HCT116 (cell line): ENCODE measurements at regions not wholly inside any gene's neighbourhood (a gene's known extent, or its start where the extent isn't known, plus 50 kb on each side); places are given as distances from the start of the nearest gene placed in this dataset.

Experiments used
- ATAC-seq: fragments of 200-7000 bp; cut with Tn5 transposase; 2 replicates; pipeline ENCODE4 v1.9.1; 2020; ENCODE audit warnings: mild to moderate bottlenecking, moderate library complexity
- BruUV-seq: library from RNA; stranded (reverse); fragments of 400-500 nt; replicated peaks from 2 replicates; lab custom pipeline; 2021; lab: Mats Ljungman, UMichigan
- CTCF ChIA-PET: fragments of 300-600 bp; sonication (Branson Sonifier 250); formaldehyde crosslinking; loops from one replicate; lab custom pipeline; 2021; ENCODE audit warnings: antibody characterized with exemption; lab: Charles Lee
- POLR2A ChIA-PET: fragments of 300-600, 350-600 bp; sonication (Branson Sonifier 250); formaldehyde crosslinking; loops from one replicate; lab custom pipeline; 2021; ENCODE audit warnings: antibody characterized with exemption; lab: Charles Lee
- RAD21 ChIA-PET, 2 experiments: fragments of 300-600 bp; sonication (Branson Sonifier 250); formaldehyde crosslinking; loops; one replicate each; lab custom pipeline; 2023; ENCODE audit warnings: low total read pairs in 2 of 2; ENCODE audit not compliant: uncharacterized antibody in 2 of 2, unreplicated experiment in 2 of 2, low non-redundant PET in 1 of 2; lab: Charles Lee
- DNase-seq: peaks from one replicate; pipeline ENCODE4 v3.0.0-alpha.2; 2010; ENCODE audit warnings: low read depth, low spot score
- H2AFZ ChIP-seq: fragments of 200-600 bp; shearing (Covaris generic), sonication (generic); 2 replicates; pipeline ENCODE4 v1.6.1; 2017; ENCODE audit warnings: low read depth, mixed run types, mixed read lengths, antibody characterized with exemption, low read length; ENCODE audit not compliant: poor library complexity, severe bottlenecking
- H3K27ac ChIP-seq: 2 replicates; pipeline ENCODE4 v1.5.1; 2012; ENCODE audit warnings: low read depth, low read length
- H3K27me3 ChIP-seq: fragments of 200-600 bp; sonication (generic); 2 replicates; pipeline ENCODE4 v1.6.1; 2016; ENCODE audit warnings: mixed run types, low read length, mixed read lengths; ENCODE audit not compliant: insufficient read depth
- H3K36me3 ChIP-seq, 2 experiments: fragments of 200-500 bp in 1 of 2; fragments of 200-600 bp in 1 of 2; sonication (Bioruptor generic) in 1 of 2; sonication (generic) in 1 of 2; 2 replicates each; pipeline versions ENCODE4 v1.5.1 to v1.6.1; 2014 to 2016; ENCODE audit warnings: low read length in 2 of 2, inconsistent platforms in 1 of 2, mixed read lengths in 1 of 2, mixed run types in 1 of 2; ENCODE audit not compliant: insufficient read depth in 2 of 2, control insufficient read depth in 1 of 2
- H3K4me1 ChIP-seq, 2 experiments: fragments of 200-600 bp in 1 of 2; sonication (generic) in 1 of 2; 2 replicates each; pipeline versions ENCODE4 v1.5.1 to v1.6.1; 2012 to 2017; ENCODE audit warnings: low read length in 2 of 2, inconsistent platforms in 1 of 2, mild to moderate bottlenecking in 1 of 2, mixed read lengths in 1 of 2, mixed run types in 1 of 2, moderate library complexity in 1 of 2; ENCODE audit not compliant: insufficient read depth in 2 of 2, control insufficient read depth in 1 of 2
- H3K4me2 ChIP-seq: fragments of 200-600 bp; sonication (generic); 2 replicates; pipeline ENCODE4 v1.6.1; 2017; ENCODE audit warnings: mixed run types, low read length, mixed read lengths
- H3K4me3 ChIP-seq, 2 experiments: fragments of 200-600 bp in 1 of 2; sonication (generic) in 1 of 2; replicated peaks in 1 of 2; 2 replicates each; pipeline ENCODE4 v1.5.1; 2011 to 2016; ENCODE audit warnings: low read length in 2 of 2, control low read depth in 1 of 2, low read depth in 1 of 2, mild to moderate bottlenecking in 1 of 2, mixed read lengths in 1 of 2, mixed run types in 1 of 2
- H3K79me2 ChIP-seq: fragments of 200-600 bp; sonication (generic); 2 replicates; pipeline ENCODE4 v1.6.1; 2017; ENCODE audit warnings: mild to moderate bottlenecking, mixed run types, low read length, moderate library complexity, mixed read lengths; ENCODE audit not compliant: insufficient read depth
- H3K9ac ChIP-seq: fragments of 200-600 bp; sonication (generic); 2 replicates; pipeline ENCODE4 v1.6.1; 2016; ENCODE audit warnings: low read length, mixed read lengths
- H3K9me2 ChIP-seq: fragments of 200-600 bp; sonication (generic), shearing (Covaris generic); 2 replicates; pipeline ENCODE4 v1.6.1; 2017; ENCODE audit warnings: mixed run types, mild to moderate bottlenecking, moderate library complexity; ENCODE audit not compliant: insufficient read depth
- H3K9me3 ChIP-seq, 2 experiments: fragments of 200-500 bp in 1 of 2; fragments of 200-600 bp in 1 of 2; sonication (Bioruptor generic) in 1 of 2; sonication (generic) in 1 of 2; 2 replicates each; pipeline ENCODE4 v1.6.1; 2014 to 2017; ENCODE audit warnings: low read length in 2 of 2, mixed read lengths in 2 of 2, inconsistent platforms in 1 of 2, low read depth in 1 of 2, mild to moderate bottlenecking in 1 of 2, mixed run types in 1 of 2, moderate library complexity in 1 of 2; ENCODE audit not compliant: control insufficient read depth in 1 of 2, insufficient read depth in 1 of 2
- H4K20me1 ChIP-seq: fragments of 200-600 bp; sonication (generic), shearing (Covaris generic); 2 replicates; pipeline ENCODE4 v1.6.1; 2017; ENCODE audit warnings: mixed run types, mild to moderate bottlenecking, moderate library complexity; ENCODE audit not compliant: insufficient read depth
- ATF3 ChIP-seq: IDR thresholded peaks from 2 replicates; pipeline ENCODE4 v1.6.1; 2012
- CBX3 ChIP-seq: IDR thresholded peaks from 2 replicates; pipeline ENCODE4 v1.6.1; 2012; ENCODE audit warnings: low read depth
- CEBPB ChIP-seq: IDR thresholded peaks from 2 replicates; pipeline ENCODE4 v1.6.1; 2012; ENCODE audit warnings: low read depth
- CTCF ChIP-seq, 3 experiments: fragments of 200-600 bp in 1 of 3; sonication (generic) in 1 of 3; IDR thresholded peaks in 2 of 3; conservative IDR thresholded peaks in 1 of 3; 2 replicates each; pipeline ENCODE4 v1.5.1; 2012 to 2017; ENCODE audit warnings: low read depth in 2 of 3, low read length in 2 of 3, antibody characterized with exemption in 1 of 3, borderline replicate concordance in 1 of 3, control low read depth in 1 of 3, mild to moderate bottlenecking in 1 of 3, mixed read lengths in 1 of 3, mixed run types in 1 of 3, moderate library complexity in 1 of 3; ENCODE audit not compliant: insufficient read depth in 1 of 3
- EGR1 ChIP-seq: IDR thresholded peaks from 2 replicates; pipeline ENCODE4 v1.6.1; 2012; ENCODE audit warnings: low read depth
- ELF1 ChIP-seq: IDR thresholded peaks from 2 replicates; pipeline ENCODE4 v1.6.1; 2012; ENCODE audit warnings: low read depth, borderline replicate concordance
- EZH2 ChIP-seq: fragments of 200-600 bp; sonication (generic); IDR thresholded peaks from 2 replicates; pipeline ENCODE4 v1.6.1; 2017; ENCODE audit warnings: antibody characterized with exemption, mixed run types
- EZH2phosphoT487 ChIP-seq: fragments of 200-600 bp; IDR thresholded peaks from 2 replicates; pipeline ENCODE4 v1.6.1; 2018; ENCODE audit warnings: antibody characterized with exemption, borderline replicate concordance
- FOSL1 ChIP-seq: IDR thresholded peaks from 2 replicates; pipeline ENCODE4 v1.6.1; 2012; ENCODE audit warnings: low read depth
- JUND ChIP-seq: IDR thresholded peaks from 2 replicates; pipeline ENCODE4 v1.6.1; 2012
- POLR2AphosphoS5 ChIP-seq: IDR thresholded peaks from 2 replicates; pipeline ENCODE4 v1.6.1; 2011; ENCODE audit warnings: mild to moderate bottlenecking, low read depth, low read length, moderate library complexity
- RAD21 ChIP-seq: IDR thresholded peaks from 2 replicates; pipeline ENCODE4 v1.6.1; 2012; ENCODE audit warnings: low read depth, mild to moderate bottlenecking
- REST ChIP-seq: IDR thresholded peaks from 2 replicates; pipeline ENCODE4 v1.6.1; 2012; ENCODE audit warnings: low read depth
- SIN3A ChIP-seq: IDR thresholded peaks from 2 replicates; pipeline ENCODE4 v1.6.1; 2012; ENCODE audit warnings: low read depth
- SP1 ChIP-seq: IDR thresholded peaks from 2 replicates; pipeline ENCODE4 v1.6.1; 2012; ENCODE audit warnings: low read depth
- SRF ChIP-seq: IDR thresholded peaks from 2 replicates; pipeline ENCODE4 v1.6.1; 2012; ENCODE audit warnings: low read depth
- TCF7L2 ChIP-seq: IDR thresholded peaks from 2 replicates; pipeline ENCODE4 v1.7.0; 2011; ENCODE audit warnings: borderline replicate concordance, inconsistent platforms; ENCODE audit not compliant: insufficient read depth, insufficient read length; ENCODE audit errors: extremely low read depth
- YY1 ChIP-seq: IDR thresholded peaks from 2 replicates; pipeline ENCODE4 v1.6.1; 2011; ENCODE audit warnings: low read length, low read depth, moderate library complexity, mild to moderate bottlenecking; ENCODE audit not compliant: insufficient replicate concordance; ENCODE audit errors: extremely low read depth
- ZBTB33 ChIP-seq: IDR thresholded peaks from 2 replicates; pipeline ENCODE4 v1.6.1; 2011; ENCODE audit warnings: mild to moderate bottlenecking, low read length, moderate library complexity; ENCODE audit not compliant: insufficient replicate concordance; ENCODE audit errors: extremely low read depth
- ZFX ChIP-seq: fragments of 450-650 bp; IDR thresholded peaks from 2 replicates; pipeline ENCODE4 v1.6.1; 2017
- intact Hi-C: fragments of 100-400 bp; cut with micrococcal nuclease; formaldehyde crosslinking; loops from 2 replicates; pipeline ENCODE4 v1.10.0; 2022

GRCh38 chr4:130486186-130486585 lies 1390.2 kb downstream of the C4orf33 start:
- POLR2A ChIA-PET = no interaction called here
- intact Hi-C loops = no loop called here
- H3K4me1 ChIP-seq = no peaks in the 10 kb centered on the region
- BruUV-seq = no TSS peak
- ATAC-seq (no peak), DNase-seq (no peak)
- H2AFZ ChIP-seq = no peak overlapping the region
- H3K27me3 ChIP-seq = no peaks in the 10 kb centered on the region
- H3K9me2 ChIP-seq = no peaks in the 10 kb centered on the region
- no peak overlapping the region for H3K27ac ChIP-seq
- CTCF ChIA-PET = no interaction called here
- H3K4me3 ChIP-seq = no peak overlapping the region
- RAD21 ChIA-PET = no interaction called here
- no peaks in the 10 kb centered on the region for H4K20me1 ChIP-seq
- H3K4me2 ChIP-seq = no peak overlapping the region
- no peaks in the 10 kb centered on the region for H3K79me2 ChIP-seq
- H3K36me3 ChIP-seq = no peaks in the 10 kb centered on the region
- TF ChIP-seq FOSL1 = no peak
- no peak for TF ChIP-seq EGR1
- no peak for TF ChIP-seq REST
- TF ChIP-seq EZH2phosphoT487 = no peak
- TF ChIP-seq SP1 = no peak
- no peak for TF ChIP-seq RAD21
- TF ChIP-seq CTCF (IDR thresholded peaks at IDR 0.05 in 2 of 3, conservative IDR thresholded peaks at IDR 0.05 in 1 of 3; ENCODE audit: borderline replicate concordance in 1 of 3, insufficient read depth in 1 of 3, low read depth in 2 of 3, low read length in 2 of 3) = no peak
- no peak for TF ChIP-seq TCF7L2
- no peak for TF ChIP-seq POLR2AphosphoS5
- TF ChIP-seq SRF = no peak
- TF ChIP-seq ZFX = no peak
- no peak for TF ChIP-seq ATF3
- TF ChIP-seq CBX3 = no peak
- TF ChIP-seq YY1 = no peak
- no peak for TF ChIP-seq ZBTB33
- TF ChIP-seq ELF1 = no peak
- TF ChIP-seq EZH2 = no peak
- TF ChIP-seq CEBPB = no peak
- TF ChIP-seq SIN3A = no peak
- TF ChIP-seq JUND = no peak
- no peak overlapping the region for H3K9ac ChIP-seq
- no peaks in the 10 kb centered on the region for H3K9me3 ChIP-seq
